ENCODE measurements at regions not wholly inside any gene's neighbourhood (a gene's known extent, or its start where the extent isn't known, plus 50 kb on each side); places are given as distances from the start of the nearest gene placed in this dataset.

GRCh38 chr9:79264041-79264440 is 307.7 kb upstream of the TLE4 start:
- TF ChIP-seq CTCF (IDR thresholded peaks at IDR 0.05) (no peak), ZFX (IDR thresholded peaks at IDR 0.05; ENCODE audit: borderline replicate concordance) (no peak)

Data from 22Rv1 (cell line).